Right forelimb (tissue), 1 donor: ENCODE measurements at regions not wholly inside any gene's neighbourhood (a gene's known extent, or its start where the extent isn't known, plus 50 kb on each side); places are given as distances from the start of the nearest gene placed in this dataset.

Experiments
- DNase-seq: peaks from one replicate; pipeline ENCODE4 v3.0.0-alpha.2; 2018

DNA sequence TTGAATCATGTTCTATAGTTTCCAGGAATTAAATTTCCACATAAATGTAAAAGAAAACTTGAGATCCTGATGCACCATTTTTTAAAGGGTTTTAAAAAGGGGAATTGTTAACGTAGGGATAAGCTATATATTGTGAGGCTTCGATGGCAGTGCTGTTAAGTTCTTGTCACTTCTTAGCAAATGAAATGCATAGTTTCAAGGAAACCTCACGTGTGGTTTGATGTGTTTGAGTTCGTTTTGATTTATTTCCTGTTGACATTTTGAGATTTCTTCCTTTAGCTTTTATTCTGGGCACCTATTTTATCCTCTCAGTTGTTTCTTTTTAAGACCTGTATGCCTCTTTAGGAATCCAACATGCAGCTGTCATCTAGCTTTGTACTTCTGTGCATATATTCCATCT, 301.0 kb downstream of the DOCK8 start:
- no peak for DNase-seq

DNA sequence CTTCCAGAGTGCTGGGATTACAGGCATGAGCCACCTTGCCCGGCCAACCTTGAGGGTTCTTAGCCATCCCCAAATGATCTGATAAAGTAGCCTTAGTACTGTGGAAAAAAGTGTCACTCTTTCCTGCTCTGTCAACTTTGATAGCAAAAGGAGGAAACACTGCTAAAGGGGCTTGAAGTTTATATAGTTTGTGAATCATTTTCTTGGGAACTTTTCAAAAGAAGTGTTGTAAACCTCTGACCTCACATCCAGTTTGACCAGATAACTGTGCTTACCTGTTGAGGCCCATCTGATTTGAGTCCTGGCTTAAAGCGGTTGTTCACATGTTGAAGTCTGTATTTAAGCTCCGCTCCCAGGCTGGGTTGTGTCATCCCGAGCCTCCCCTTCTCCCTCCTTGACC, 303.3 kb downstream of the DOCK8 start:
- DNase-seq: no peak

DNA sequence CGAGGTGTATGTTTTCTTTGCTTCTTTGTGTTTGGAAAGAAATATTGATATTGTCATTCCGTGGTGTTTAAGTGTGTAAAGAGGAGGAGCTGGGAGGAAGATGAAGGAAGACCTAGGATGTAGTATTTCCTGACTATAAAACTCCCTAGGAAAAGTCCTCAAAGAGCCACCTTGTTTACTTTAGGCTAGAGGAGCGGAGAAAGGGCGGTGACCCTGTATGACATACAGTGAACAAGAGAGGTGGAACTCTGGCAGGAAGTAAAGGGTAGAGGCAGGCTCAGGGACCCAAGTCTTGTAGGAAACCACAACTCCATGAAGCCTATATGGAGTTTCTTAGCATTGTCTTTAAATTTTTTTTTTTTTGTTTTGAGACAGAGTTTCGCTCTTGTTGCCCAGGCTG, 303.9 kb downstream of the DOCK8 start:
- no peak for DNase-seq

DNA sequence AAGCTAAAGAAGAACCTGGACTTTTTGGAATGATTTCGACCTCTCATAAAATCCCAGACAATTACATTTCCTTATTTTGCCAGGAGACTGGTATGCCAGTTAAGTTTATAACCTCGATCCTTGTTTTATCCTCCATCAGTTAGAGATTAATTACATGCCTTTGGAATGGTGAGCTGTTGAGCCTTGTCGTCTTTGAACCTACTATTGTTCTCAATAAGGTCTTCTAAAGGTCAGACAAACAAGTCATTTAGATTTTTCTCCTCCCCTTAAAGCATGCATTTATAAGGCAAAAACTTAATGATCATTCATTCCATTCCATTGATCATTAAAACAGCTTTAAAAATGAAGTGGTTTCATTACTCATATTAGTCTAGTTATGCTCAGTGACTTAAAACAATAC, 304.9 kb downstream of the DOCK8 start:
- no peak for DNase-seq

DNA sequence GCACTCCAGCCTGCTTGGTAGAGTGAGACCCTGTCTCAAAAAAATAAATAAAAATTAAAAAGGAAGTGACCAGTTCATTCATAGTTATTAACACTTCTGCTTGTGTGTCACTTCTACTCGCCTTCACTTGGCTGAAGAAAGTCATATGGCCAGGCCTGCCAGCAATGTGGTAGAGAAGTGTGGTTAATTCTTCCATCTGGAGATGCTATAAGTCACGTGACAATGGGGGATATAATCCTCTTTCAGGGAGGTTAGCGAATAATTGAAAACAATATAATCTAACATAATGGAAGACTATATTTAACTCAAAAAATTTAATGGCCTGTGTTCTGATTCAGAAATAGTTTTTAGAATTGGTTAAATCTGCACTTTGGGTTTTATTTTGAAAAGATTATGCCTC, 305.6 kb downstream of the DOCK8 start:
- DNase-seq: no peak

DNA sequence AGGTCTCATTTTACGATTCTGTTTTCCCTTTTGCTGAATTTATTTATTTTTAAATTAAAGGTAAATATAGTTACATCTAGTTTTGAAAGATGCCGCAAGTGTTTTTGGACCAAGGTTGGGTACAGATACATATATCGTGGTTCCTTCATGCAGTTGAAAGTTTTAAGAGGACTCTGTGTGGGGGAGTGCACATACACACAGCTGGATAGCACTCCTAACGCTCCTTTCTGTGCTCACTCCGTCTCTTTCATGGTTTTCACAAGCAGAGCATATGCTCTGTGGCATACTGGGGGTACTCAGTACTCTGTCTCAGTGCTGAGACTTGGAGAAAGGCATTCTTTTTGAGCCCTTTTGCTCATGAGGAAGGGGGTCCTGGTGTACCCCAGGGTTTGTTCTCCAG, 307.5 kb downstream of the DOCK8 start:
- no peak for DNase-seq

DNA sequence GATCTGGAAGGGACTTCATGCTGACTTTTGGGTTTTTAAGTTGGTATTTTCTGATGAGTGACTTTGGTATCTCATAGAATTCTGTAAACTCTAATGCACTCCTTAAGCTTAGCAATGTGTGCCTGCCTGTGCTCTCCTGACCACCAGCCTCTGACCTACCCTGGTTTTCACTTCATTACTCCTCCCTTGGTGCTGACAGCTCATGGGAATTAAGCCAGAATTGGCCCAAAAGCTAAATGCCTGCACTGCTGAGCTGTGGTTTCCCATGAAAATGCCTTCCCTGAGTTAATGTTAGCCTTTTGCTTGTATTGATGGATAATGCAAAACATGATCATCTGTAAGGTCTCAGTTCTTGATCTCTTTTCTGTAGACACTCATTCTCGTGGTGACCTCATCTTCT, 308.0 kb downstream of the DOCK8 start:
- no peak for DNase-seq

DNA sequence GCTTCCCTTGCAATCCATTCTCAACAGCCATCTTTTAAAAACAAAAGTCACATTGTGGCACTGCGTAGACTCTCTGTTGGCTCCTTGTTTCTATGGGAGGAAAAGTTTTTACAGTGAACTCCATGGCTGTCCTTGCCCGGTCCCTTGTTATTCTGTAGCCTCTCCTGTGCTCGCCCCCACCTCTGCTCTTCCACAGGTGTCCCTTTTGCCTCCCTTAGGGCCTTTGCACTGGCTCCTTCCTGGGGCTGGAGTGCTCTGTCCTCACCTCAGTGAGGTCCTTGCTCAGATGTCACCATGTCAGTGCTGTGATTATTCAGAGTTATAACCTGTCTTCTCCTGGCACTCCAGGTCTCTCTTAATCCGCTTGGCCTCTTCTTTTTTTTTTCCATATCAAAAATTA, 308.8 kb downstream of the DOCK8 start:
- no peak for DNase-seq

DNA sequence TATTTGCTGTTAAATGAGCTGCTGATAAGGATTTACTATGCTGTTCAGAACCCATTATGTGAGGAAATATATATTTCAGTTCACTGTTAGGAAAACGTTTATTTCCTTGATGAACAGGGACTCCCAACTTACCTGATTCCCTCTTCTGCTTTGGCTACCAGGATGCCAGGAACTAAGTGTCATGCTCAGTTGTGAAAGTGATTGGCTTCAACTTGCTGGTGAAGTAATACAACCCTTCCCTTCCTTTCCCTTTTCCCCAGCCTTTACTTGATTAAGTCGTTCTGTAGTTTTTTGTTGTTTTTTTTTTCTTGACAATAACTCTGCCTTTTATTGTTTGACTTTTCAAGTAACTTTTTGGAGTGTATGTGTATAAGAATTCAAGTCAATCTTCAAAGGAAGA, 309.3 kb downstream of the DOCK8 start:
- DNase-seq: no peak

DNA sequence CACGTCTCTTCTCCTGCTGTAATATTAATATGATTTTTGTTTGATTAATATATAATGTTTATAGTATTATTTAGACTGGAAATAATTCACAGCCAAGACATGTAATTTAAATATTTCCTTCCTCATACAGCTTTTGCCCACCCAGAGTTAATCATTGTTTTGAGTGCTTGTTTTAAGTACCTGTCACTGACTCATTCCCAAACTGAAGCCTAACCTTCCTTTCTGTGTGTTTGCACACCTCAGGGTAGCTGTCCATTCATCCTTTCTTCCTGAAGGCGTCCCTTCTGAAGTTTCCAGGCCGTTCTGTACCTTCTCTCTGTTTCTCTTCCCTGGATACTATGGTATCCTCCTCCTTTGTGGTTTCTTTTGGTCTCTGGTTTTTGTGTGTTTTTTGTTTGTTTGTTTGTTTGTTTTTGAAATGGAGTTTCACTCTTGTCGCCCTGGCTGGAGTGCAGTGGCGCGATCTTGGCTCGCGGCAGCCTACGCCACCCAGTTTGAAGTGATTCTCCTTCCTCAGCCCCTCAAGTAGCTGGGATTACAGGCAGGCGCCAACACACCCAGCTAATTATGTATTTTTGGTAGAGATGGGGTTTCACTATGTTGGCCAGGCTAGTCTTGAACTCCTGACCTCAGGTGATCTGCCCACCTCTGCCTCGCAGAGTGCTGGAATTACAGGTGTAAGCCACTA, 312.4 kb downstream of the DOCK8 start:
- no peak for DNase-seq

DNA sequence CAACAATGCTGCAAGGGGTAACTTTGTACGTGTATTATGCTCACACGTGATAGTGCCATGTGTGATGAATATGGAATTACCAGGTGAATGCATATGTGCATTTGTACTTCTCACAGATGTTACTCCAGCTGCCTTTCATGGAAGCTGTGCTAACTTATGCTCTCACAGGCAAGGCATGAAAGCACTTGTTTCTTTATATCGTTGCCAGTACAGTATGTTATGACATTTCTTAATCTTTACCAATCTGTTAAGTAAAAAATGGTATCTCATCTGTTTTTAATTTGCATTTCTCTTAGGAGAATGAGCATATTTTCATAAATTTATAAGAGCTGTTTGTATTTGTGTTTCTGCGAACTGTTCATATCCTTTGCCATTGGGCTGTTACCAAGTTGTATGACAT, 311.8 kb upstream of the DMRT1 start:
- DNase-seq: no peak

DNA sequence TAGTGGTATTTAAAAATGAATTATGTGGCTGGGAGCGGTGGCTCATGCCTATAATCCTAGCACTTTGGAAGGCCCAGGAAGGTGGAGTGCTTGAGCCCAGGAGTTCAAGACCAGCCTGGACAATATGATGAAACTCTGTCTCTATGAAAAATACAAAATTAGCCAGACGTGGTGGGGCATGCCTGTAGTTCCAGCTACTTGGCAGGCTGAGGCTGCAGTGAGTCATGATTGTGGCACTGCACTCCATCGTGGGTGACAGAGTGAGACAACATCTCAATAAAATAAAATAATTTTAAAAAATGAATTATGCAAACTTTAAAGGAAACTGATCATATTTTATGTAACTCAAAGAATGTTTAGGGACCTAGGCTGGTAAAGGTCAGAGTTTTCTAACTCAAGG, 310.8 kb upstream of the DMRT1 start:
- no peak for DNase-seq

DNA sequence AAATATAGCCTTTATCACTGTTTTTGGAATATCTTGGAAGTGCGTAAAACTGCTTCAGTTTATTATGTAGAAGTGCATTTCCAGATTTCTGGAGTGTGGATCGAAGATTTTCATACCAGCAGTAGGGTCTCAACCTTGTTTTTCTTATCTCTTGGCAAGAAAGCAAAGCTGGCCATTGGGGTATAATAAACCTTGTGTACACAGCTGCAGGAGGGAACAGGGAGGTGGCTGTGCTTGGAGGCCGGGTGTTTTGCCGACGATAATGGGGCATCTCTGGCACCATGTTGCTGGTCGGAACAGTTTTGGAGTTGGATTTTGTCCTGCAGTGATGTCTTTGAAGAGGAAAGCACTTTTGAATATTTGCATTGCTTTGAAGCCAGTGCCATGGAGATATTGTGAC, 308.8 kb upstream of the DMRT1 start:
- no peak for DNase-seq

DNA sequence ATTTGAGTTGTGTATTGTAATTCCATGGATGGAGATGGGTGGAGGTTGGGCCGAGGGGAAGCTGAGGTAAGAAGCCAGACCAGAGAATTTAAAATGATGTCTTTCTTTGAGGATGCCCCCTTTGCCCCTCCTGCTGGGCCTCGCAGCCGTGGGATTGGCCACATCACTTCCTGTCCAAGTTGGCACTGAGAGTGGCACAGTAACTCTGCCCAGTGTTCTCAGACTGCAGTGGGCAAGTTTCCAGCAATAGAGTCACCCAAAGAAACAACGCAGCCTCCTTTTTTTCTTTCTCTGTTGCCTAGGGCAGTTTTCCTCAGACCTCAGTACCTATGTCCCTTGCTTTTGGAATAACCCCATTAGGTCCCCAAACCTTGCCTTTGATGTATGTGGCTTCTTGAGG, 306.6 kb upstream of the DMRT1 start:
- no peak for DNase-seq

DNA sequence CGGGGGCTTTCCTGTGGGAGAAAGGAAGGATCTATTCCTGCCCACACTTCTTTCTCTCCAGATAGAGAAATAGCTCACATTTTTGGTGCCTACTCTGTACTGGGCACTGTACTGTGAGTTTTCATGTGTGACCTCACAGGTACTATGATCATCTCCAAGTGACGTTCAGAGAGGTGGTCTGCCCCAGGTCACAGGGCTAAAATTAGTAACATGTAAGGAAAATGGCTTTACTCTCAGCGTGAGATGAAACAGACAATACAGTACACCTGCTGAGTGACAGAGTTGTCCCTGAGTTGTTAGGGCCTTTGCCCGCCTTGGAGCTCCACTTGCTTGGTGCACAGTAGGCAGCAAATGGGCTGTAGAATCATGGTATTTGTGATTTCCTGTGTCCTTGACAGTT, 306.1 kb upstream of the DMRT1 start:
- DNase-seq: no peak

DNA sequence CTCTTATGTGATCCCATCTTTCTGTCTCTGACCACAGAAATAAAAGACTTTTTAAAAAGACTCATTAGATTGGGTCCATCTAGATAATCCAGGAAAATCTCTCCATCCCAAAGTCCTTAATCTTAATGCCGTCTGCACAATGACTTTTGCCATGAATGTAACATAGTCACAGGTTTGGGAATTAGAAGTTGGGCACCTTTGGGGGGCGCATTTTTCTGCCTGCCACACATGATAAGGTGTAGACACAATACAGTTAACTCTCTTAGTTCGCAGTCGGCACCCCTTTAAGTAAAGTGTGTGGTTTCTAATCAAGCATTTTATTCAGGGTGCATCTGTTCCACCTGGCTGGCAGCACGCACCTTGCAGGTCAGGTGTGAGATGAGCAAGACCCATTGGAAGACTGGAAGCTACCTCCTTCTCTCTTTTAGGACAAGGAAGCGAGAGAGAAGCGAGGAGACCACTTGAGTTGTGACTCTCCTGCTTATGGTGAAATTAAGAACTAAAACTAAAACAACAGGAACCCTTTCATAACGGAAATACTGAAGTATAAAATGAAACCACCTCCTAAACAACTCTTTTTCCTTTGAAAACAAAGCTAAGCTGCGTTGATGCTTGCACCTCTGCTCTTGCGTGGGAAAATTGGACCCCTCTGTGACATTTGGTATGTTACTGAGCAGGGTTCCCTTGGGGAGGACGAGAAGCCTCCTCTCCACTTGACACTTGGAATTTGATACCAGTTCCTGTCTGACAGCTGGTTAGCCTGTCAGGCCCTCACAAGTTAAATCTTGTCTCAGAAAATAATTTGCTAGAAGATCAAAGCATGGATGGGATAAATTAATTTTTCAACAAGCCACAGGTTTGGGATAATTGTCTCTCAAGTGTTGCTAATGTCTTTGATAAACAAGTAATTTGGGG, 304.6 kb upstream of the DMRT1 start:
- DNase-seq: no peak

DNA sequence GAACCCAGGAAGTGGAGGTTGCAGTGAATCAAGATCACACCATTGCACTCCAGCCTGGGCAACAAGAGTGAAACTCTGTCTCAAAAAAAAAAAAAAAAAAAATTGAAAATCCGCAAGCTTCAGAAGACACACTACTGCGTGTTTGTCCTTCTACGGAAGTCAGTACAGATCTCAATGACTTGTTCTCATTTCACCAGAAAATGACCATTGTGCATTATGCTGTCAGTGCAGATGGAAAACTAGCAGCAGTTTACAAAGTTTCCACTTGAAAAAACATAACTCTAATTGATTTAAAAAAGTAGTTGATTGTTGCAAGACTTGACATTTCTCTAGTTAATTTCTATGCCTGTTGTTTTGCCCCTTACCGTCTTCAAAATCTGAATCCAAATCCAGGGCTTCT, 298.0 kb upstream of the DMRT1 start:
- no peak for DNase-seq

DNA sequence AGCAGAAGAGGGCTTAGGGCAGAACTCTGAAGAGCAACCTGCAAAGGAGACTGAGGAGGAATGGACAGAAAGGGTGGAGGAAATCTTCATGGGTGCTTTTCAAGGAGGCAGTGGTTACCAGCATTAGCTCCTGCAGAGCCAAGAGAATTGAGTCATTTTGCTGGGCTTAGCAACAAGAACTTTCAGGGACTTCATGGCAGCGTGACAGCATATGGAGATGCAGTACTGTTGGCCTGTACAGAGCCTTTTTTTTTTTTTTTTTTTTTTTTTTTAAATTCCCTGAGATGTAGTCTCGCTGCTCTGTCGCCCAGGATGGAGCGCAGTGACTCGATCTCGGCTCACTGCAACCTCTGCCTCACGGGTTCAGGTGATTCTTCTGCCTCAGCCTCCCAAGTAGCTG, 296.0 kb upstream of the DMRT1 start:
- DNase-seq: no peak

DNA sequence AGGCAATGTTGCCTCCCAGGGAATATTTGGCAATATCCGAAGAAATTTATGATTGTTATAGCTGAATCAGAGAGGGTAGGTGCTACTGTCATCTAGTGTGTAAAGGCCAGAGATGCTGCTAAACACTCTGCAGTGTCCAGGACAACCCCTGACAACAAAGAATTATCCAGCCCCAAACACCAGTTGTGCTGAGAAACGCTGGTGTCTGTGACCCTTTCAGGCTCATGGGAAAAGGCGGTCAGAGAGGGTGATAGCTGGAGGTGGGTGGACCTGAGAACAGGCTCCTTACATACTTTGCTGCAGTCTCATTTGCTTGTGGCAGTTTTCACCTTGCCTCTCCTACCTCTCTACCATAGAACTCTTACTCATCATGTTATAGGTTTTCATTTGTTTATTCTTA, 295.3 kb upstream of the DMRT1 start:
- DNase-seq: no peak

DNA sequence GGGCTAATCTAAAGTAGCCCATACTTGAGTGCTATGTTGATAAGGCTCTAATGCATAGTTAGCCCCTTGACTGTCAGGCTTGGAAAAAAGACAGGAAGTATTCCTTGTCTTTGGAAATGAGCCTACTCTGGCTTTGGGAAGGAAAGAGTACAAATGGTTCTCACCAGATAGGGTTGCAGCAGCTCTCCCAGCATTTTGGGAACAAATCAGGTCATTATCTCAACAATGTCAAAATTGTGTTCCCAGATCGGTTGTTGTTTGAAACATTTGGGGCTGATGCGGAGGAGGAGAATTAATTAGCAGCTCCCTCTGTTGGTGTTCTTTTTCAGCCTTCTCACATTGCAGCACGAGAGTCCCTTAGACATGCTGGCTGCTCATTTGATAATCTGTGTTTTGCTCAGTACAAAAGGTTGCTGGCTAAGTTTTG, 294.7 kb upstream of the DMRT1 start:
- DNase-seq: no peak

DNA sequence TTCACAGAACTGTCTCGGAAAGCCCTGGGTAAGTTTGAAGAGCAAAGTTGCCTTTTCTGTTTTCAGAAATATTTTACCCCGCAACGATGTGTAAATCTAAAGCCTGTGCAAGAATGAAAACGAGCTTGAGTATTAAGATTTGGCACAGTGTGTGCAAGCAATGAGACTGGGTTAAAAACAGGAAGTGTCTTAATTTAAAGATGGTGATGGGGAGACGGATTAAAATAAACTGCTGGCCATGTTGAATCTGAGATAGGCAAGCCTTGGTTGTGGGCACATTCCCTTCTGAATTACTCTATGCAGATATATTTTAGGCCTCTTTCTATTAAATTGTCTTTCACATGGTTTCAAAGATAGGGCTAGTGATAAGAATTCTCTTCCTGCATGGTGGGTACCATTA, 294.2 kb upstream of the DMRT1 start:
- no peak for DNase-seq

DNA sequence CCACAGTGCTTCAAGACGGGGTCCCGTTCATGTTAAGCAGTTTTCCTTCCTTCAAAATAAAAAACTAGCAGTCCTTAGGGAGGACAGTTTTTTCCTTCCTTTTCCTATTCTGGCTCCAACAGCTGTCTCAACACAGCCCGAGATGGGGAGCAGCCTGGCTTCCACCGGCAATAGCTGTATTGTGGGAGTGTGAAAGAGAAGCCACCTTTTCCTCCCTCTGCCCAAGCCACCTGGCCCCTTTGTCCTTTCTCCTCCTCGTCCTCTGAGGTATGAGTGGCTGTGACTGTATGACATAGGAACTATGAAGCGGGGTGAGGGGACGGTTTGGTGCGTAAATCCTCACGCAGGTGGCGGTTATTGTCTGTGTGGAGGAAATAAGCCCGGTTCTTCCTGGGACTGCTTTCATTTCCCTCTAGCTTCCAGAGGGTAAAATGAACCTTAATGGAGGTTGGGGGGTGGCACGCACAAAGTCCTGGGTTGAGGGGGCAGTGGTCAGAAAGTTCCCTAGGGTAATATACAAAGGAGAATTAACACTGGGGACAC, 292.0 kb upstream of the DMRT1 start:
- DNase-seq: no peak

DNA sequence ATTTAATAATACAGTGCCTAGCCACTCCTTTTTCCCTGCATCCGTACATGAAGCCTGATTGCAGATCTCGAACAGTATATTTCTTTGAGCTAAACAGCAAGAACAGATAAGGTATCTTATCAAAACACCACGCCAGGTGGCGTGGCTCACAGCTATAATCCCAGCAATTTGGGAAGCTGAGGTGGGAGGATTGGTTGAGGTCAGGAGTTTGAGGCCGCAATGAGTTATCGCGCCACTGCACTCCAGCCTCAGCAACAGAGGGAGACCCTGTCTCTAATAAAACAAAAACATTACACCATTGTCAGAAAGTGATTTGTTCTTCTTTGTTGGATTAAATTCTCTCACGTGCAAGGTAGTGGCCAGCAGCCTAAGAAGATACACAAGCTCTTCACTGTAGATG, 291.2 kb upstream of the DMRT1 start:
- no peak for DNase-seq
